ENCODE measurements at regions not wholly inside any gene's neighbourhood (a gene's known extent, or its start where the extent isn't known, plus 50 kb on each side); places are given as distances from the start of the nearest gene placed in this dataset.

DNA sequence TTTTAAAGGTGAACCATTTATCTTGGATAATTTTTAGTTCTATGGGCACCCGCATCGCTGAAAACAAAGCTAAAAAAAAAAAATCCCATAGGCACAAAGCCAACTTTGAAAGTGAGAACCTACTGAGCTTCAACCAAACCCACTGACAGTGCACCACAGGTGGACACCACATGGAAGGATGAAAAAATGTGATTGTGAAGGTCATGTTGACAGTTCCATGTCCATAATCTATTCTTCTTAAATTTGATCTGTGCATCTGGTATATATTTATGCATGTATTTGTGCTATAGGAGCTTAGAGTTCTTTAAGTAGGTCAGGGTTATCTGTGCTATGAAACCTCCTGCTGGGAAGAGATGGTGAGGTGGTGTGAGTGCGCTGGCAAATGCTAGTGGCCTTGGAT is 374.3 kb downstream of the SPRY1 start:
- H3K36me3 ChIP-seq (ENCODE audit: insufficient read depth, low read length) = no peaks in the 10 kb centered on the region
- H3K4me3 ChIP-seq (ENCODE audit: low read length) = no peak overlapping the region
- no peaks in the 10 kb centered on the region for H3K27me3 ChIP-seq (ENCODE audit: insufficient read depth, low read length)
- H2AFZ ChIP-seq (ENCODE audit: low read depth, low read length) = no peak overlapping the region
- H3K4me1 ChIP-seq (ENCODE audit: insufficient read depth, low read length) = no peaks in the 10 kb centered on the region
- no peaks in the 10 kb centered on the region for H3K9me3 ChIP-seq (ENCODE audit: low read length)

- Histone ChIP-seq H2AFZ (ENCODE audit: low read depth, low read length) (no peak overlapping the region), H3K9me3 (ENCODE audit: low read length) (no peaks in the 10 kb centered on the region), H3K4me3 (ENCODE audit: low read length) (no peak overlapping the region), H3K4me1 (ENCODE audit: insufficient read depth, low read length) (no peaks in the 10 kb centered on the region), H3K27me3 (ENCODE audit: insufficient read depth, low read length) (no peaks in the 10 kb centered on the region), H3K36me3 (ENCODE audit: insufficient read depth, low read length) (no peaks in the 10 kb centered on the region)
Measured at GRCh38 chr4:123776267-123776666, 379.7 kb downstream of the SPRY1 start.

- H3K4me3 ChIP-seq (ENCODE audit: low read length) = no peak overlapping the region
- H3K36me3 ChIP-seq (ENCODE audit: insufficient read depth, low read length) = no peaks in the 10 kb centered on the region
- no peak overlapping the region for H2AFZ ChIP-seq (ENCODE audit: low read depth, low read length)
- H3K9me3 ChIP-seq (ENCODE audit: low read length) = no peaks in the 10 kb centered on the region
- no peaks in the 10 kb centered on the region for H3K4me1 ChIP-seq (ENCODE audit: insufficient read depth, low read length)
- H3K27me3 ChIP-seq (ENCODE audit: insufficient read depth, low read length) = no peaks in the 10 kb centered on the region
Measured at GRCh38 chr4:123777373-123777772, 380.8 kb downstream of the SPRY1 start.

- H3K4me1 ChIP-seq (ENCODE audit: insufficient read depth, low read length) = peaks cover 19% of the 10 kb centered on the region
- H3K4me3 ChIP-seq (ENCODE audit: low read length) = no peak overlapping the region
- peaks cover 1% of the 10 kb centered on the region for H3K9me3 ChIP-seq (ENCODE audit: low read length)
- H2AFZ ChIP-seq (ENCODE audit: low read depth, low read length) = no peak overlapping the region
- H3K27me3 ChIP-seq (ENCODE audit: insufficient read depth, low read length) = no peaks in the 10 kb centered on the region
- no peaks in the 10 kb centered on the region for H3K36me3 ChIP-seq (ENCODE audit: insufficient read depth, low read length)
Measured at GRCh38 chr4:123783151-123783790, 386.7 kb downstream of the SPRY1 start.

DNA sequence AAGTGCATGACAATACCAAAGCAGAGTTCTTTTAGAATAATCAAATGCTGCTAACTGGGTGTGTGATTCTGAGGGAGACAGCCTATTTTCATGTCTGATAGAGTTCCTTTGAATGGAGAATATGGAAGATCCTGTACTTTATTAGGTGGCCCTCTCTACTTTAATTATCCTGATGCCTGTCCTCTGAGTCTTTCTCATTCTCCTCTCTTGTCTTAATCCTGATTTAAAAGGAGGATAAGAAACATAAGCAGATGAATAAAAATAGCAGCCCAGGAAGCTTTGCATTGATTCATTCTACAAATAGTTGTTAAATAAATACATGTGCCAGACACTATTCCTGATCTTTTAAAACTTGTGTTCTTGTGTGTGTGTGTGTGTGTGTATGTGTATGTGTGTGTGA is 387.3 kb downstream of the SPRY1 start:
- no peaks in the 10 kb centered on the region for H3K27me3 ChIP-seq (ENCODE audit: insufficient read depth, low read length)
- H3K9me3 ChIP-seq (ENCODE audit: low read length) = peaks cover 1% of the 10 kb centered on the region
- no peaks in the 10 kb centered on the region for H3K36me3 ChIP-seq (ENCODE audit: insufficient read depth, low read length)
- H2AFZ ChIP-seq (ENCODE audit: low read depth, low read length) = no peak overlapping the region
- H3K4me1 ChIP-seq (ENCODE audit: insufficient read depth, low read length) = peaks cover 22% of the 10 kb centered on the region
- H3K4me3 ChIP-seq (ENCODE audit: low read length) = no peak overlapping the region

DNA sequence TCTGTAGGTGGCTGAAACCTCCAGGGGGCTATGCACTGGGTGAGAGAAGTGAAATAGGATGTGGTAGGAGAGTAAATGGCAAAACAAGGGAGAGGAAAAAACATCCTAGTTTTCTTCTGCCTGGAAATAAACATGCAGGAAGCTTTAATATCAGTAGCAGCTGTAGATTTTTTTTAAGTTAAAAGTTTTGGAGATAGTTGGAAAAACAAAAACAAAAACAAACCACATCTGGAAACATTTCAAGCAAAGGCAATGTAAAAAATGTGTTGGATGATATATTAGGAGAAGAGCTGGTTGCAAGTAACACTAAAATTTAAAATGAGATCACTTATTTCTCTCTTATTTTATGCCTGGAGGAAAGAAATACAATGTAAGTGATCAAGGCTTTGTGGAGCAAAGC is 388.0 kb downstream of the SPRY1 start:
- Histone ChIP-seq H3K36me3 (ENCODE audit: insufficient read depth, low read length) (no peaks in the 10 kb centered on the region), H3K27me3 (ENCODE audit: insufficient read depth, low read length) (no peaks in the 10 kb centered on the region), H3K4me1 (ENCODE audit: insufficient read depth, low read length) (peaks cover 22% of the 10 kb centered on the region), H3K4me3 (ENCODE audit: low read length) (no peak overlapping the region), H3K9me3 (ENCODE audit: low read length) (peaks cover 1% of the 10 kb centered on the region), H2AFZ (ENCODE audit: low read depth, low read length) (no peak overlapping the region)

DNA sequence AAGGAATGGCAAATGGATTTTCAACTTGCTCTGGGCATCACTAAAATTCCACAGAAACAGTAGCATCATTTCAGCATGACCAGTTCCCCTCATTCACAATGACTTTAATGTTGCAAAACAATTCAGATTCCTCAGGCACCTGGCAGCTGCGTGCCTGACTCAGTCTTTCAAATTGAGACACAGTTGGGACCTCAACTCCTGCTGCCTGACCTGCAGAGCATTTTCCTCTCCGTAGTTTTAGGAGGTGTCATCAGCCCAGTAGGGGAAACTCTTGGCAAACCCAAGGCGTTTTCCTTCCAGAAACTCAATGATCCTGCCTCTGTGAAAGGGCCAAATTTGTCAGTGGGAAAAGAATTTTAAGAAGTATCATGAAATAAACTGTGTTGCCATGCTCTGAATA is 388.9 kb downstream of the SPRY1 start:
- Histone ChIP-seq H3K36me3 (ENCODE audit: insufficient read depth, low read length) (no peaks in the 10 kb centered on the region), H2AFZ (ENCODE audit: low read depth, low read length) (no peak overlapping the region), H3K9me3 (ENCODE audit: low read length) (peaks cover 1% of the 10 kb centered on the region), H3K4me3 (ENCODE audit: low read length) (no peak overlapping the region), H3K27me3 (ENCODE audit: insufficient read depth, low read length) (no peaks in the 10 kb centered on the region), H3K4me1 (ENCODE audit: insufficient read depth, low read length) (peaks cover 22% of the 10 kb centered on the region)

- H2AFZ ChIP-seq (ENCODE audit: low read depth, low read length) = no peak overlapping the region
- H3K36me3 ChIP-seq (ENCODE audit: insufficient read depth, low read length) = no peaks in the 10 kb centered on the region
- peaks cover 1% of the 10 kb centered on the region for H3K9me3 ChIP-seq (ENCODE audit: low read length)
- no peak overlapping the region for H3K4me3 ChIP-seq (ENCODE audit: low read length)
- H3K27me3 ChIP-seq (ENCODE audit: insufficient read depth, low read length) = no peaks in the 10 kb centered on the region
- H3K4me1 ChIP-seq (ENCODE audit: insufficient read depth, low read length) = peaks cover 22% of the 10 kb centered on the region
Measured at GRCh38 chr4:123786163-123786915, 389.7 kb downstream of the SPRY1 start.

- Histone ChIP-seq H3K36me3 (ENCODE audit: insufficient read depth, low read length) (no peaks in the 10 kb centered on the region), H3K9me3 (ENCODE audit: low read length) (peaks cover 1% of the 10 kb centered on the region), H3K4me1 (ENCODE audit: insufficient read depth, low read length) (peaks cover 22% of the 10 kb centered on the region), H2AFZ (ENCODE audit: low read depth, low read length) (no peak overlapping the region), H3K27me3 (ENCODE audit: insufficient read depth, low read length) (no peaks in the 10 kb centered on the region), H3K4me3 (ENCODE audit: low read length) (no peak overlapping the region)
Measured at GRCh38 chr4:123786920-123787319, 390.3 kb downstream of the SPRY1 start.

- Histone ChIP-seq H2AFZ (ENCODE audit: low read depth, low read length) (no peak overlapping the region), H3K27me3 (ENCODE audit: insufficient read depth, low read length) (no peaks in the 10 kb centered on the region), H3K4me3 (ENCODE audit: low read length) (no peak overlapping the region), H3K9me3 (ENCODE audit: low read length) (peaks cover 1% of the 10 kb centered on the region), H3K36me3 (ENCODE audit: insufficient read depth, low read length) (no peaks in the 10 kb centered on the region), H3K4me1 (ENCODE audit: insufficient read depth, low read length) (peaks cover 22% of the 10 kb centered on the region)
Measured at GRCh38 chr4:123787512-123788080, 391.0 kb downstream of the SPRY1 start.

DNA sequence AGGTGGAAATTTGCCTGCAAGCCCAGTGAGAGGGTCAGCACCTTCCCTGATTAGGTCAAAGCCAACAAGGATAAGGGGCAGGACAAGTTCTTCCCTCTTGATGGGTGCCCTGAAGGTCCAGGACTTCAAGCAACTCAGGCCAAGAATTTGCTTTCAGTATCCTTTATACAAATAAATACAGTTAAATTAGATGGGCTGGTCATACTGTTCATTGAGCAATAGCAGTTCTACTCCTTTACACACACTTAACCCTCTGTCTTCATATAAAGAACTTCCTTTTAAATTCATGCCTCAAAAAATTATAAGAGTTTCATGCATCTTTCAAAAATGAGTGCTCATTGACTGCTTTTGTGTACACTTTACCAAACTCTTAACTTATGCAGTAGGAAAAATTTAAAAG is 392.0 kb downstream of the SPRY1 start:
- no peak overlapping the region for H2AFZ ChIP-seq (ENCODE audit: low read depth, low read length)
- H3K4me1 ChIP-seq (ENCODE audit: insufficient read depth, low read length) = peaks cover 22% of the 10 kb centered on the region
- H3K27me3 ChIP-seq (ENCODE audit: insufficient read depth, low read length) = no peaks in the 10 kb centered on the region
- H3K36me3 ChIP-seq (ENCODE audit: insufficient read depth, low read length) = no peaks in the 10 kb centered on the region
- no peak overlapping the region for H3K4me3 ChIP-seq (ENCODE audit: low read length)
- peaks cover 1% of the 10 kb centered on the region for H3K9me3 ChIP-seq (ENCODE audit: low read length)

GRCh38 chr4:123790681-123791080 is 394.1 kb downstream of the SPRY1 start:
- H3K4me1 ChIP-seq (ENCODE audit: insufficient read depth, low read length) = peaks cover 19% of the 10 kb centered on the region
- H3K36me3 ChIP-seq (ENCODE audit: insufficient read depth, low read length) = no peaks in the 10 kb centered on the region
- no peaks in the 10 kb centered on the region for H3K27me3 ChIP-seq (ENCODE audit: insufficient read depth, low read length)
- no peak overlapping the region for H2AFZ ChIP-seq (ENCODE audit: low read depth, low read length)
- no peak overlapping the region for H3K4me3 ChIP-seq (ENCODE audit: low read length)
- peaks cover 1% of the 10 kb centered on the region for H3K9me3 ChIP-seq (ENCODE audit: low read length)

DNA sequence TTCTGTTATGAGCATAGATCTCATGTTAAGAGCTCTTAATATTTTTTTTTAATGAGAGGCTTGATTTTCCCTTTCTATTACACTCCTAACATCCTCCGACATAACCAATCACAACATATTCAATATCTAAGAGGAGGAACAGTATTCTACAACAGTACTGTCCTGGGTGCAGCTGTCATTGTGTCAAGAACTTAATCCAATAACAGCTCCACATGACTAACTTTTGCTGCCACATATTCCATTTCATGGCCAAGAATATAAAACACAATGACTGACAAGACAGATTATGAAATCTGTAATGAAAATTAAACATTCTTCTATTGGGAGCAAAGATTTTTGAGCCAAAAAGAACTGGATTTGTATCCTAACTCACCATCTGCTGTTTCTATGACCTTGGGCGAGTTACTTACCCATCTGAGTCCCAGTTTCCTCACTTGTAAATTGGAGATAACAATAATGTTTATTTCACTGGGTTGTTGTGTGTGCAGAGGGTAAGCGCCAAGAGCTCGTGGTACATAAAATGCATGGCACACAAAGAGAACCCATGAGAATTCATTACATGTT is 405.6 kb downstream of the SPRY1 start:
- H3K4me1 ChIP-seq (ENCODE audit: insufficient read depth, low read length) = peaks cover 2% of the 10 kb centered on the region
- no peak overlapping the region for H3K4me3 ChIP-seq (ENCODE audit: low read length)
- H3K9me3 ChIP-seq (ENCODE audit: low read length) = no peaks in the 10 kb centered on the region
- no peaks in the 10 kb centered on the region for H3K27me3 ChIP-seq (ENCODE audit: insufficient read depth, low read length)
- no peak overlapping the region for H2AFZ ChIP-seq (ENCODE audit: low read depth, low read length)
- H3K36me3 ChIP-seq (ENCODE audit: insufficient read depth, low read length) = no peaks in the 10 kb centered on the region

Measured in neuron (in vitro differentiated cells).